Stimulated activated CD8-positive, alpha-beta memory T cell treated with anti-CD3 and anti-CD28 coated beads, Interleukin-12 subunit alpha, Interleukin-12 subunit beta, amount 100 ng/mL, for 24 hours (primary cell): ENCODE measurements at regions not wholly inside any gene's neighbourhood (a gene's known extent, or its start where the extent isn't known, plus 50 kb on each side); places are given as distances from the start of the nearest gene placed in this dataset.
"Not testable (repeated sequence)": the region's sequence is repeated elsewhere in the genome, so short reads cannot be mapped to it uniquely, and the experiment has no call there.

ENCODE experiments used
- DNase-seq: peaks from one replicate; pipeline ENCODE4 v3.0.0-alpha.2; 2020; ENCODE audit errors: extremely low read depth

DNA sequence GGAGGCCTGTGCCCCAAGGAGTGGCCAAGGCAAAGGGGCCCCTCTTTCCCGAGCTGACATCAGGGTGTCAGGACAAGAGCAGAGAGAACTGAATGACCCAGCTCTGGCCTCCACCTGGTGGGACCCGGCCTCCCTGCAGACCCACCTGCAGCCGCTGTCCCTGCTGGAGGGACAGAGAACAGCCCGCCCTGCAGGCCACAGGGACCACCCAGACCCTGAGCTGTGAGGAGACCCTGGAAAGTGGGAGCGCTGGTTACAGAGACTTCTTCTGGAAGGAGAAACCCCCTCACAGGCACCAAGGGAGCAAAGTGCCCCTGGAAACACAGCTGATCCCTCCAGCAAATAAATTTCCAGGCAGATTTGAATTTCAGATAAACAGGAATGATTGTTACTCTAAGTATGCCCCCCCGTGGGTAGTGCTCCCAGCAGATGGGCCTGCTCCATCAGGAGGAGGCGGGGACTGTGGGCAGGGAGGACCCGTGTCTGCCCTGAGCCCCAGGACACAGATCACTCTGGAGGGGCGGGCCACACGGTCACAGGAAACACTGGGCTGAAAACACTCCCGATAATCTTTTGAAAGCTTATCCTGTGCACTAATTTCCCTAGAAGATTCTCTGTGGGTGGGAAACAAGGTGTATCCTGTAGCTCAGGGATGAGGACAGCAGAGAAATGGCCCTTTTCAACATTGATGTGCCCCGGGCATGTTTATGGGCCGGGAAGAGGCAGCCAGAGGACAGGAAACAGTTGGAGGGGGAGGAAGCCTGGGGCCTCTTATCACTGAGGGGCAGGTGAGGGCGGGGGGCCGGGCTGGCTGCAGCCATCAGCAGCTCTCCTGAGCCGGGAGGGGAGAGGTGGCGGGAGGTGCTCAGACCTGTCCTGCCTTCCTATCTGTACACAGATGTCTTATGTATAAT lies 276.0 kb downstream of the ADGRD1 start:
- no peak for DNase-seq

DNA sequence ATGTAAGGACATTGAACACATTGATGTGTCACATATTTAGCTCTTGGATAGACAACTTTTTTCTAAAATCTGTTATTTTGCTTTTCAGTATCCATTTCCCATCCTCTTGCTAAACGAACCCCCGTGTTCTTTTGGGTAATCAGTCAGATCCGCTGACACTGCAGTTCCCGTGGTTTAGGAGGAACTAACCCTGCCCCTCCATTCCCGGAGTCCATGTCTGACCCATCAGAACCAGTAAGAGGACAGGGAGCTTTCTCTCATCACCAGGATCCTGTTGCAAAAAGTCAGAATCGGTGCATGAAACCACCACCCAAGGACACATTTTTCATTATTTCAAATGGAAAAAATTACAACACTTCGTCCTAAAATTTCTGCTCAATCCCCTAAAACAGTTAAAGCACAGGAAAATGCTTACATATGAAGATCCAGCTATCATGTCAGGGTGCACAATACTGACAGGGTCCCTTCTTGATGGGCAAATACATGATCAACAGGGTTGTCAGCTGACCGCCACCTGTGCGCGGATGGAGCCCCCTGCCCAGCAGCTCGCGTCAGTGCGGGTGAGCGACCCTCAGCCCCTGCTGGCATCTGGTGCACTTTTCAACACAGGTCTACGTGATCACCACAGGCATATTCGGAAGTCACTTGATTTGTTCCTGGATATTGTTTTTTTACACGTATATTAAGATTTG lies 276.8 kb downstream of the ADGRD1 start:
- DNase-seq = no peak

GRCh38 chr12:131231032-131231980 lies 277.6 kb downstream of the ADGRD1 start:
- DNase-seq = no peak

DNA sequence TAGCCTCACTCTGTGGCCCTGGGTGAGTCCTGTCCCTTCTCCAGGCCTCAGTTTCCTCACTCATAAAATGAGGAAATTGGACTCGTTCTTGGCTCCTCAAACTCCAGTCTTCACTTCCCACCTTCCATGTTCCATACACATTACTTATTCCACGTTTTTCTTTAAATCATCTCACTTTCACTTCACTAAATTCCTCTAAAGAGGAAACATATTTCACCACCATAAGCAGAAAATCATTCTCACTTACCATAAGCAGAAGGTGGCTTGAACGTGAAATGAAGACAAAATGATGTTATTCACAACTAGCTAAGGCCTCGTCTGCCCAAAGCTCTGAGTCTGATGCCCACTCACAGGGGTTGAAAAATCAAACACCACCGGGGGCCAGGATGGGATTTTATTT lies 278.3 kb downstream of the ADGRD1 start:
- DNase-seq = no peak

- DNase-seq = not testable (repeated sequence)
These were observed 279.2 kb downstream of the ADGRD1 start for GRCh38 chr12:131232872-131233271.

DNA sequence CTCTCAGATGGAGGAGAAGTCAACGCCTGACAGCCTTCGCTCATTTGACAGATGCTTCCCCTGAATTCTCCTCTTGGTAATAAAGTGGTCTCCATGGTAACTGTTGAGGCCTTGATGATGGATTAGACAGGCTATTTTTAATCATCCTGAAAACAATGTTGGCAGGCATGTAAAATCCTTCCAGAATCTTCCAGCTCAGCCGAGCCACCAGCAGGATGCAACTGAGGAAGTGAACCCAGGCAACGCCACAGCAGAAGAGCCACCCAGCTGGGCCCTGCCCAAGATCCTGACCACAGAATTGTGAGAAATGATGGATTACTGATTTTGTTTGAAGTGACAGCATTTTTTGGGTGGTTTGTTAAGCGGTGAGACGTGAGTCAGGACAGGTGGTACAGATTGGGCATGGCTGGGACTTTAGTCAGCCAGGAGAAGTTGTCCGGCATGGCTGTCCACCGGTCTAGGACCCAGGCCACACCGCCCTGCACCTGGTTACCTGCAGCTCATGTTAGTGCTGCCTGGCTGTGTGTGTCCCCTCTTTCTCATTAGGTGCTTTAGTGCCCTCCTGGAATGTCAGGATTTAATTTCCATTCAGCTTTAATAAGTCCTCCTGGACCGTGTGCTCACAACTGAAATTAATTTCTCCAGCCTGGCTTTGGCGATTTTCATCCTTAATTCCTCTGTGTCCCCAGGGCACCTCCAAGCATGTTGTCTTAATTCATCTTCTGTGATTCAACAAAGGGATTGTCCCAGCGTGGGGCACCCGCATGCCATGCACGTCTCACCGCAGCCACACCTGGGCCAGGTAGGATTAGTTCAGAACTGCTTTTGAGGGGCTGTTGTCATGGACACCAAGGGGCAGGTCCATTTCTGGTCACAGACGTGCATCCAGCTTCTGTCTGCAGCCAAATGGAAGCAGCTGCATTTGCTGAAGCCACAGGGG lies 280.4 kb downstream of the ADGRD1 start:
- DNase-seq = not testable (repeated sequence)

GRCh38 chr12:131234841-131235271 lies 281.1 kb downstream of the ADGRD1 start:
- not testable (repeated sequence) for DNase-seq

DNA sequence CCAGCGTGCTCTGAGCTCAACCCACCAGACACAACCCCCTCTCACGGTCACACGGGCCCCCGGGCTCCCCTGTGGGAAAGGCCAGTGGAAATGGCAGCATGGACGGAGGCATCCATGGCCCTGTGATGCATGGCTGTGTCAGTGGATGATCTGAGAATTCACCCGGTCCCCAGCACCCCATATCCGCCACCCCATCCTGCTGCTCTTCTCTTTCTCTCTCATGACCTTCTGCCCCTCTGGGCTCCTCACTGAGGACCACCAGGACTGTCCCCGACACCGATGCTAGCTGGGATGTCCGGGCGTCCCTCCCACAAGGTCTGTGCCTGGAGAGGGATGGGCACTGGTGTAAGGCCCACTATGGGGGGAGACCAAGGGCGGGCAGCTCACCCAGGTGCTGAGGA lies 282.2 kb downstream of the ADGRD1 start:
- DNase-seq = no peak

- DNase-seq = no peak
These were observed 285.8 kb downstream of the ADGRD1 start for GRCh38 chr12:131239384-131240094.

GRCh38 chr12:131241517-131241916 lies 287.8 kb downstream of the ADGRD1 start:
- DNase-seq = no peak

GRCh38 chr12:131242741-131243496 lies 289.2 kb downstream of the ADGRD1 start:
- no peak for DNase-seq

DNA sequence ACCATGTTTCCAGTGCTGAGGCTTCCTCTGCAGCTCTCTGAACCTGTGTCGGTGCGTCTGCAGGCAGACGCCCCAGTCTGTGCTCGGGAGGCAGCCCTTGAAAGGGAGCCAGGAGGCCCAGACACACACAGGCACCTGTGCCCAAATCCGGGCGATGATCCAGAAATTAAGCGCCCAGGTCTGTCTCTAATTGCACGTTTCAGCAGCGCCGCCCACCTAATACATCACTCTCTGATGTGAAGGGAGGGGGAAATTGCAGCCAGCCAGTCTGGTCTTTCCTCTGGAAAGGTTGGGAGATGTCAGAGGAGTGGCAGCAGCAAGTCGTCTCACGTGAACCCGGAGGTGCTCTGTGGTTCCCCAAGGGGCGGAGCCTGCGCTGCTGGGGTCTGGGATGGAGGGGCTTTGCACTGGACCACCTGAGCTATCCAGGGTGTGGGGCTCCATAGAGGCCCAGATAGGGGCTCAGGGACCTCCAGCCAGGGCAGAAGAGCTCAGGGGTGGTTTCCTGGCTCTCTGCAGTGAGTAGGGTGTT lies 290.5 kb downstream of the ADGRD1 start:
- DNase-seq = not testable (repeated sequence)

DNA sequence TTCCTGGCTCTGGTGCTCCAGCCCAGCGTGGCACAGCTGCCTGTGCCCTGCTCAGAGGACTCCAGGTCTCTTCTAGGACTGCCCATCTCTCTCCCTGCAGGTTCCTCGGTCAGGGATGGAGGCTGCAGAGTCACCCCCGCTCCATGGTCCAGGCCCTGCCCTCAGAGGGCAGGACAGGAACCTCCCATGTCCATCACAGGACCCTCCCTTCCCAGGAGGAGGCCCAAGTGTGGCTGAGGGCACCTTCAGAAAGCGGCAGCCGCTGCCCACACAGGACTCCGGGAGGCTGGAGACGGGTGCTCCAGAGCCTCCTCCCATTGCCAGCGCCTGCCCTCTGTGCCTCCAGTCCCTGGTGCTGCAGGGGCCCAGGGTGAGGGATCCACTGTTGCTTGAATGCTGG lies 291.5 kb downstream of the ADGRD1 start:
- not testable (repeated sequence) for DNase-seq

GRCh38 chr12:131245564-131246355 lies 292.1 kb downstream of the ADGRD1 start:
- no peak for DNase-seq

GRCh38 chr12:131247026-131247725 lies 293.5 kb downstream of the ADGRD1 start:
- not testable (repeated sequence) for DNase-seq

DNA sequence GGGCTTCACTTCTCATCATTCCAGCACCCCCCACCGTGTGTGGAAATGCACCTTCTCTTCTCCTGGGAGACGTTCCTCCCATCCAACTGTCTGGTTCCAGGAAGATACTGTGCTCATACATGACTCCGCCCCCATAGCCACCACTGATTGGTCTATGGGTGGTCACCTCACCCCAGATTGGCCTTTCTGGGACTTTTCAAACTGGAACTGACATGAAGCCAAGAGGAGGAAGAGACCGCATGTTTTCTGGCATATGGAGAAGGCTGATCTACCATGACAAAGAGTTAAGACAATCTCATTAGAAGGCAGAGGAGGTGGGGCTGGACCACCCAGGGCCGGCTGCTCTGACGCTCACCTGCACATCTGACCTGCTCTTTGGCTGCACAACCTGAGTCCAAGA lies 294.2 kb downstream of the ADGRD1 start:
- not testable (repeated sequence) for DNase-seq

DNA sequence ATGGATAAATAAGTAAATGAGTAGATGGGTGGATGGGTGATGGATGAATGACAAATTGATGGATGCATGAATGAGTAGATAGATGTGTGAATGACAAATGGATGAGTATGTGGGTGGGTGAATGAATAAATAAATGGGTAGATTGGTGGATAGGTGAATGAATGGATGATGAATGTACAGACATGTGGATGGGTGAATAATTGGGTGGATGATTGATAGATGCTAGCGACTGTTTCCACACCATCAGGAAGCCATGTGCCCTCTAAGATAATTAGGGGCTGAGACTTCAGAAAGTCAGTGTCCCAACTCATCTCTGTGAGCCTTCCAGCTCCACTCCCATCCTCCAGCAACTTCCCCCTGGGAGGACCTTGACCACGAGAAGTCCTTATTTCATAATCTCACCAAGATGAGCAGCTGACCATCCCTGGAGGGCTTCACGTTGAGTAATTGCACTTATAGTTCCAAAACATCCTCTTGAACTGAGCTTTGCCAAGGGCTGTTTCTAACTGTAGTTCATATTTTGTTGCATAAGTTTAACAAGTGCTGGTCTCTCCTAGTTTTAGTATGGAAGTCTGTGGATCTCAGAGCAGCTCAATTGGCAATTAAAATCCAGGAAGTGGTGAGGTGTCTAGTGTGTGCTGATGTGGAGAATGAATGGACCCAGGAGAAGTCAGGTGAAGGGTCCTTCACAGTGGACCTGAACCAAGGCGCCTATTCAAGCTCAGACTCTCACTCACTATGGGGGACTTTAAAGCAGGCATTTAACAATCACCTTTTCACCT lies 295.7 kb downstream of the ADGRD1 start:
- no peak for DNase-seq
